Liver (tissue), 7 donors: ENCODE measurements at regions not wholly inside any gene's neighbourhood (a gene's known extent, or its start where the extent isn't known, plus 50 kb on each side); places are given as distances from the start of the nearest gene placed in this dataset.

ENCODE experiments used
- DNase-seq: peaks from one replicate; pipeline ENCODE4 v3.0.0-alpha.2; 2017; ENCODE audit warnings: low spot score
- H3K27ac ChIP-seq, 2 donors: one replicate each; pipeline ENCODE4 v1.7.0; 2013; ENCODE audit warnings: inconsistent platforms in 2 of 2, low read length in 2 of 2, control low read depth in 1 of 2, low read depth in 1 of 2, mild to moderate bottlenecking in 1 of 2
- H3K27me3 ChIP-seq, 4 donors: one replicate each; pipeline versions ENCODE4 v1.6.1 to v1.7.0; 2013; ENCODE audit warnings: low read length in 3 of 4, inconsistent platforms in 1 of 4, mild to moderate bottlenecking in 1 of 4, moderate library complexity in 1 of 4; ENCODE audit not compliant: control insufficient read depth in 4 of 4, insufficient read depth in 4 of 4
- H3K36me3 ChIP-seq, 4 donors: one replicate each; pipeline versions ENCODE4 v1.6.1 to v1.7.0; 2013; ENCODE audit warnings: low read length in 3 of 4, mild to moderate bottlenecking in 3 of 4, low read depth in 1 of 4, moderate library complexity in 1 of 4; ENCODE audit not compliant: control insufficient read depth in 4 of 4, insufficient read depth in 3 of 4
- H3K4me1 ChIP-seq, 4 donors: one replicate each; pipeline versions ENCODE4 v1.6.1 to v1.7.0; 2013; ENCODE audit warnings: low read length in 3 of 4, mild to moderate bottlenecking in 3 of 4, moderate library complexity in 1 of 4; ENCODE audit not compliant: control insufficient read depth in 4 of 4, insufficient read depth in 4 of 4
- H3K4me3 ChIP-seq, 3 donors: one replicate each; pipeline versions ENCODE4 v1.6.1 to v1.7.0; 2013; ENCODE audit warnings: low read length in 3 of 3, control low read depth in 1 of 3, low read depth in 1 of 3, mild to moderate bottlenecking in 1 of 3
- H3K9ac ChIP-seq, 2 donors: one replicate each; pipeline ENCODE4 v1.7.0; 2013; ENCODE audit warnings: low read length in 2 of 2, mild to moderate bottlenecking in 2 of 2, moderate library complexity in 2 of 2, control low read depth in 1 of 2, low read depth in 1 of 2
- H3K9me3 ChIP-seq, 4 donors: one replicate each; pipeline versions ENCODE4 v1.6.1 to v1.7.0; 2013; ENCODE audit warnings: low read length in 3 of 4; ENCODE audit not compliant: control insufficient read depth in 4 of 4
- ATF3 ChIP-seq: IDR thresholded peaks from 2 replicates; pipeline ENCODE4 v1.6.1; 2016; ENCODE audit warnings: antibody characterized with exemption
- EGR1 ChIP-seq, 2 donors: IDR thresholded peaks; 2 replicates each; pipeline ENCODE4 v1.6.1; 2016 to 2018; ENCODE audit warnings: antibody characterized with exemption in 2 of 2, low read depth in 2 of 2
- FOXA1 ChIP-seq: IDR thresholded peaks from 2 replicates; pipeline ENCODE4 v1.6.1; 2016; ENCODE audit warnings: antibody characterized with exemption
- FOXA2 ChIP-seq: IDR thresholded peaks from 2 replicates; pipeline ENCODE4 v1.6.1; 2016; ENCODE audit warnings: antibody characterized with exemption
- GABPA ChIP-seq, 2 donors: IDR thresholded peaks in 1 of 2; conservative IDR thresholded peaks in 1 of 2; 2 replicates each; pipeline ENCODE4 v1.6.1; 2016; ENCODE audit warnings: antibody characterized with exemption in 2 of 2, mild to moderate bottlenecking in 1 of 2, moderate library complexity in 1 of 2
- HNF4A ChIP-seq, 2 donors: conservative IDR thresholded peaks; 2 replicates each; pipeline ENCODE4 v1.6.1; 2016; ENCODE audit warnings: antibody characterized with exemption in 2 of 2, mild to moderate bottlenecking in 2 of 2
- HNF4G ChIP-seq: IDR thresholded peaks from 2 replicates; pipeline ENCODE4 v1.6.1; 2016; ENCODE audit warnings: antibody characterized with exemption
- JUND ChIP-seq, 2 donors: IDR thresholded peaks; 2 replicates each; pipeline ENCODE4 v1.6.1; 2016; ENCODE audit warnings: antibody characterized with exemption in 2 of 2
- MAX ChIP-seq: IDR thresholded peaks from 2 replicates; pipeline ENCODE4 v1.6.1; 2016; ENCODE audit warnings: antibody characterized with exemption
- NR2F2 ChIP-seq: IDR thresholded peaks from 2 replicates; pipeline ENCODE4 v1.6.1; 2016; ENCODE audit warnings: antibody characterized with exemption
- REST ChIP-seq: IDR thresholded peaks from 2 replicates; pipeline ENCODE4 v1.6.1; 2016; ENCODE audit warnings: antibody characterized with exemption, mild to moderate bottlenecking
- RXRA ChIP-seq, 2 donors: IDR thresholded peaks; 2 replicates each; pipeline ENCODE4 v1.6.1; 2017 to 2018; ENCODE audit warnings: antibody characterized with exemption in 2 of 2, mild to moderate bottlenecking in 1 of 2
- WGBS: extraction: QIAGEN DNeasy Blood & Tissue Kit; methylation state at CpG from one replicate; pipeline ENCODE4 v1.1.7; 2013; 5-methylcytosine and 5-hydroxymethylcytosine counted together
- donor health status: healthy.
- donor health status: healthy.
- donor health status: healthy.
- donor health status: healthy.

- Histone ChIP-seq H3K4me1 (no peaks in the 10 kb centered on the region), H3K36me3 (no peaks in the 10 kb centered on the region), H3K4me3 (no peak overlapping the region), H3K27me3 (no peaks in the 10 kb centered on the region), H3K9me3 (no peaks in the 10 kb centered on the region), H3K9ac (no peak overlapping the region), H3K27ac (no peak overlapping the region)
- TF ChIP-seq GABPA (IDR thresholded peaks at IDR 0.05 in 1 of 2, conservative IDR thresholded peaks at IDR 0.05 in 1 of 2), result no peak
- TF ChIP-seq FOXA2, result no peak
- no peak for TF ChIP-seq HNF4G
- TF ChIP-seq EGR1 (IDR thresholded peaks at IDR 0.05; ENCODE audit: low read depth in 2 of 2), result no peak
- no peak for TF ChIP-seq JUND (IDR thresholded peaks at IDR 0.05)
- no peak for TF ChIP-seq REST
- no peak for TF ChIP-seq NR2F2
- 88% methylated on average over 2 of the region's 2 CpGs for WGBS
- no peak for DNase-seq
These were observed 234.5 kb upstream of the CHST9 start for GRCh38 chr18:27419646-27420045.

GRCh38 chr18:27415495-27415894 lies 230.4 kb upstream of the CHST9 start:
- WGBS, result 41% methylated on average over 4 of the region's 4 CpGs

More at GRCh38 chr18:27415495-27415894, 230.4 kb upstream of the CHST9 start:
- Histone ChIP-seq H3K4me3 (no peak overlapping the region), H3K27ac (no peak overlapping the region), H3K4me1 (no peaks in the 10 kb centered on the region), H3K9me3 (no peaks in the 10 kb centered on the region), H3K27me3 (no peaks in the 10 kb centered on the region), H3K9ac (no peak overlapping the region), H3K36me3 (no peaks in the 10 kb centered on the region)
- DNase-seq, result no peak
- TF ChIP-seq ATF3 (no peak), MAX (no peak), NR2F2 (no peak), HNF4A (conservative IDR thresholded peaks at IDR 0.05) (no peak), REST (no peak), JUND (IDR thresholded peaks at IDR 0.05) (no peak), GABPA (IDR thresholded peaks at IDR 0.05 in 1 of 2, conservative IDR thresholded peaks at IDR 0.05 in 1 of 2) (no peak), FOXA1 (no peak), RXRA (IDR thresholded peaks at IDR 0.05) (no peak)
